Left lobe of liver (tissue), 2 donors: ENCODE measurements at regions not wholly inside any gene's neighbourhood (a gene's known extent, or its start where the extent isn't known, plus 50 kb on each side); places are given as distances from the start of the nearest gene placed in this dataset.

Experiments
- ATAC-seq: fragments of 200-7000 bp; cut with Tn5 transposase; one replicate; pipeline ENCODE4 v1.9.1; 2020; ENCODE audit warnings: mild to moderate bottlenecking, moderate library complexity
- DNase-seq: peaks from one replicate; pipeline ENCODE4 v3.0.0-alpha.2; 2020; ENCODE audit warnings: low spot score
- donor health status: DM: no; HTN: no; CAD: no; lungs with moderate emphysema.
- donor health status: DM: no; HTN: yes; CAD: no.

- no peak for DNase-seq
- ATAC-seq: no peak
Observed at GRCh38 chr10:62885684-62886461, 69.7 kb upstream of the EGR2 start.

- no peak for ATAC-seq
- DNase-seq: no peak
Observed at GRCh38 chr10:62880162-62880561, 64.0 kb upstream of the EGR2 start.

- DNase-seq: no peak
- ATAC-seq: no peak
Observed at GRCh38 chr10:62873866-62874265, 57.7 kb upstream of the EGR2 start.

GRCh38 chr10:62870866-62871265 lies 54.7 kb upstream of the EGR2 start:
- DNase-seq (no peak), ATAC-seq (no peak)

- DNase-seq (no peak), ATAC-seq (no peak)
Observed at GRCh38 chr10:62869958-62870357, 53.8 kb upstream of the EGR2 start.

GRCh38 chr10:62866941-62867340 lies 50.8 kb upstream of the EGR2 start:
- ATAC-seq (no peak), DNase-seq (no peak)

- DNase-seq: no peak
- no peak for ATAC-seq
Observed at GRCh38 chr10:62866451-62866850, 50.3 kb upstream of the EGR2 start.
